ENCODE measurements at regions not wholly inside any gene's neighbourhood (a gene's known extent, or its start where the extent isn't known, plus 50 kb on each side); places are given as distances from the start of the nearest gene placed in this dataset.

- no peak for TF ChIP-seq EP300 (conservative IDR thresholded peaks at IDR 0.05; ENCODE audit: poor library complexity, severe bottlenecking)
- no peak for TF ChIP-seq POLR2AphosphoS5 (IDR thresholded peaks at IDR 0.05)
- no peak for TF ChIP-seq EZH2 (IDR thresholded peaks at IDR 0.05; ENCODE audit: borderline replicate concordance, insufficient read depth, low read length, poor library complexity, severe bottlenecking)
- TF ChIP-seq CTCF (IDR thresholded peaks at IDR 0.05; ENCODE audit: poor library complexity, severe bottlenecking) = no peak
These were observed 456.2 kb upstream of the THBS1 start for GRCh38 chr15:39124553-39125171.
